ENCODE measurements at regions not wholly inside any gene's neighbourhood (a gene's known extent, or its start where the extent isn't known, plus 50 kb on each side); places are given as distances from the start of the nearest gene placed in this dataset.

- in situ Hi-C loops (cut with HindIII; ENCODE audit: extremely low pct_ligation_motif_present, low pct_unique_long_range_greater_than_20kb) (no loop called here), intact Hi-C loops (cut with micrococcal nuclease; ENCODE audit: unreplicated experiment) (no loop called here)
- CTCF ChIA-PET (ENCODE audit: low intra/inter-chr PET ratio, low total read pairs) = interaction anchor here (3.5 to 4.8 kb wide), 2 partner anchors 10 to 32 kb away, joined by 21 to 54 read pairs; no protein-coding TSS in a partner anchor
- no peak for TF ChIP-seq ZNF639 (CRISPR knock-in tag; conservative IDR thresholded peaks at IDR 0.05)
- no peak for TF ChIP-seq ZNF660 (CRISPR knock-in tag; IDR thresholded peaks at IDR 0.05; ENCODE audit: borderline replicate concordance, low read depth)
- no peak for TF ChIP-seq GFI1 (CRISPR knock-in tag; IDR thresholded peaks at IDR 0.05; ENCODE audit: borderline replicate concordance)
- no peak for TF ChIP-seq THRA (CRISPR knock-in tag; IDR thresholded peaks at IDR 0.05; ENCODE audit: borderline replicate concordance)
- TF ChIP-seq CSRNP1 (CRISPR knock-in tag; IDR thresholded peaks at IDR 0.05) = no peak
- no peak for TF ChIP-seq ZNF484 (CRISPR knock-in tag; IDR thresholded peaks at IDR 0.05; ENCODE audit: borderline replicate concordance, low read depth)
- no peak for TF ChIP-seq FOXP4 (CRISPR knock-in tag; IDR thresholded peaks at IDR 0.05)
- no peak for TF ChIP-seq ATF2 (CRISPR knock-in tag; IDR thresholded peaks at IDR 0.05)
- no peak for TF ChIP-seq PHF8 (CRISPR knock-in tag; IDR thresholded peaks at IDR 0.05)
- no peak for TF ChIP-seq GATAD1 (CRISPR knock-in tag; IDR thresholded peaks at IDR 0.05)
- no peak for TF ChIP-seq HNRNPL (IDR thresholded peaks at IDR 0.05; ENCODE audit: low read depth, low read length)
- no peak for TF ChIP-seq ZNF20 (CRISPR knock-in tag; IDR thresholded peaks at IDR 0.05)
- no peak for TF ChIP-seq MXI1 (IDR thresholded peaks at IDR 0.05; ENCODE audit: borderline replicate concordance, low read depth, low read length)
- TF ChIP-seq ZNF563 (CRISPR knock-in tag; IDR thresholded peaks at IDR 0.05) = no peak
- no peak for TF ChIP-seq ZNF607 (CRISPR knock-in tag; IDR thresholded peaks at IDR 0.05; ENCODE audit: borderline replicate concordance)
- TF ChIP-seq ZBTB43 (CRISPR knock-in tag; conservative IDR thresholded peaks at IDR 0.05) = no peak
- no peak for TF ChIP-seq NBN (conservative IDR thresholded peaks at IDR 0.05)
Measured at GRCh38 chr14:106841701-106842100, 1315.3 kb downstream of the TMEM121 start.

More at GRCh38 chr14:106841701-106842100, 1315.3 kb downstream of the TMEM121 start:
- POLR2A ChIA-PET = no interaction called here
- no peaks in the 10 kb centered on the region for H3K9me3 ChIP-seq (ENCODE audit: low read length)
- H3K4me2 ChIP-seq (ENCODE audit: low read depth, low read length) = no peak overlapping the region
- H3K4me1 ChIP-seq (ENCODE audit: insufficient read depth, low read length) = peaks cover 31% of the 10 kb centered on the region
- H3K79me2 ChIP-seq (ENCODE audit: insufficient read depth, low read length) = peaks cover 9% of the 10 kb centered on the region
- no peaks in the 10 kb centered on the region for H3K27me3 ChIP-seq (ENCODE audit: control insufficient read depth in 1 of 2, insufficient read depth in 2 of 2, low read length in 2 of 2)
- WGBS (ENCODE audit: low lambda C conversion rate) = 83% methylated on average over 3 of the region's 3 CpGs
- DNase-seq (ENCODE audit: low spot score) (no peak), ATAC-seq (no peak), FAIRE-seq (no peak)
- no peaks in the 10 kb centered on the region for H3K36me3 ChIP-seq (replicated peaks in 1 of 2; ENCODE audit: control insufficient read depth in 1 of 2, insufficient read depth in 2 of 2, low read length in 2 of 2)
- no peak overlapping the region for H3K27ac ChIP-seq (ENCODE audit: extremely low read length, insufficient read depth, low read length)
- H2AFZ ChIP-seq (ENCODE audit: low read length) = no peak overlapping the region
- no TSS peak for BruUV-seq (replicated peaks)
- H4K20me1 ChIP-seq (ENCODE audit: insufficient read depth, low read length) = no peaks in the 10 kb centered on the region
- H3K9ac ChIP-seq (ENCODE audit: insufficient read depth, low read depth, low read length) = no peak overlapping the region
- H3K4me3 ChIP-seq (replicated peaks in 1 of 3; ENCODE audit: insufficient read depth in 1 of 3, low read depth in 2 of 3, low read length in 3 of 3) = no peak overlapping the region

Measured in HepG2 (cell line).